ENCODE measurements at regions not wholly inside any gene's neighbourhood (a gene's known extent, or its start where the extent isn't known, plus 50 kb on each side); places are given as distances from the start of the nearest gene placed in this dataset.

- TF ChIP-seq SNRNP70 (IDR thresholded peaks at IDR 0.05; ENCODE audit: low read depth, low read length) (no peak), KAT8 (CRISPR knock-in tag; IDR thresholded peaks at IDR 0.05) (no peak), ZNF720 (CRISPR knock-in tag; IDR thresholded peaks at IDR 0.05) (no peak), NFE2L2 (IDR thresholded peaks at IDR 0.05; ENCODE audit: low read length) (no peak), SP140L (CRISPR knock-in tag; IDR thresholded peaks at IDR 0.05; ENCODE audit: borderline replicate concordance) (no peak), PAWR (CRISPR knock-in tag; IDR thresholded peaks at IDR 0.05; ENCODE audit: borderline replicate concordance) (no peak), RFXAP (CRISPR knock-in tag; IDR thresholded peaks at IDR 0.05; ENCODE audit: borderline replicate concordance) (no peak)
Measured at GRCh38 chr17:33369876-33370275, 76.8 kb upstream of the ASIC2 start (continued).

GRCh38 chr17:33370401-33370800 is 77.3 kb upstream of the ASIC2 start:
- in situ Hi-C loops (cut with HindIII; ENCODE audit: extremely low pct_ligation_motif_present, low pct_unique_long_range_greater_than_20kb), result no loop called here
- ChIA-PET POLR2A (no interaction called here), CTCF (ENCODE audit: low intra/inter-chr PET ratio, low total read pairs) (no interaction called here)
- H3K36me3 ChIP-seq (replicated peaks in 1 of 2; ENCODE audit: control insufficient read depth in 1 of 2, insufficient read depth in 2 of 2, low read length in 2 of 2), result no peaks in the 10 kb centered on the region
- no peak overlapping the region for H3K9ac ChIP-seq (ENCODE audit: insufficient read depth, low read depth, low read length)
- H3K79me2 ChIP-seq (ENCODE audit: insufficient read depth, low read length), result no peaks in the 10 kb centered on the region
- H3K27ac ChIP-seq (ENCODE audit: extremely low read length, insufficient read depth, low read length), result no peak overlapping the region
- no peak for DNase-seq (ENCODE audit: low spot score)
- no peak overlapping the region for H2AFZ ChIP-seq (ENCODE audit: low read length)
- FAIRE-seq, result no peak
- H3K4me1 ChIP-seq (ENCODE audit: insufficient read depth, low read length), result peaks cover 36% of the 10 kb centered on the region
- H3K9me3 ChIP-seq (ENCODE audit: low read length), result no peaks in the 10 kb centered on the region
- 0% methylated on average over 1 of the region's 1 CpG for WGBS (ENCODE audit: low lambda C conversion rate)
- H4K20me1 ChIP-seq (ENCODE audit: insufficient read depth, low read length), result no peaks in the 10 kb centered on the region
- BruUV-seq (replicated peaks), result no TSS peak
- intact Hi-C loops (cut with micrococcal nuclease; ENCODE audit: unreplicated experiment), result no loop called here
- no peaks in the 10 kb centered on the region for H3K27me3 ChIP-seq (ENCODE audit: control insufficient read depth in 1 of 2, insufficient read depth in 2 of 2, low read length in 2 of 2)
- TF ChIP-seq ZNF883 (CRISPR knock-in tag; IDR thresholded peaks at IDR 0.05; ENCODE audit: not compliant biosample characterization), result no peak
- TF ChIP-seq POLR2A (IDR thresholded peaks at IDR 0.05; ENCODE audit: insufficient read depth in 1 of 2, low read depth in 2 of 2, low read length in 2 of 2), result no peak
- no peak for TF ChIP-seq SNRNP70 (IDR thresholded peaks at IDR 0.05; ENCODE audit: low read depth, low read length)
- TF ChIP-seq JUNB (CRISPR knock-in tag; IDR thresholded peaks at IDR 0.05; ENCODE audit: borderline replicate concordance), result no peak
- no peak for TF ChIP-seq ZNF513 (CRISPR knock-in tag; conservative IDR thresholded peaks at IDR 0.05)
- no peak for TF ChIP-seq HNRNPK (IDR thresholded peaks at IDR 0.05; ENCODE audit: low read depth, low read length, poor library complexity, severe bottlenecking)
- no peak for TF ChIP-seq TBX3 (IDR thresholded peaks at IDR 0.05; ENCODE audit: borderline replicate concordance)
- no peak for TF ChIP-seq FOXK2 (IDR thresholded peaks at IDR 0.05)
- H3K4me2 ChIP-seq (ENCODE audit: low read depth, low read length), result no peak overlapping the region
- no peak for ATAC-seq
- H3K4me3 ChIP-seq (replicated peaks in 1 of 3; ENCODE audit: insufficient read depth in 1 of 3, low read depth in 2 of 3, low read length in 3 of 3), result no peak overlapping the region

Data from HepG2 (cell line).